Liver (tissue), 8 donors: ENCODE measurements at regions not wholly inside any gene's neighbourhood (a gene's known extent, or its start where the extent isn't known, plus 50 kb on each side); places are given as distances from the start of the nearest gene placed in this dataset.

Source experiments
- DNase-seq: peaks from one replicate; pipeline ENCODE4 v3.0.0-alpha.2; 2017; ENCODE audit warnings: low spot score
- H3K27ac ChIP-seq, 2 donors: one replicate each; pipeline ENCODE4 v1.7.0; 2013; ENCODE audit warnings: inconsistent platforms in 2 of 2, low read length in 2 of 2, control low read depth in 1 of 2, low read depth in 1 of 2, mild to moderate bottlenecking in 1 of 2
- H3K27me3 ChIP-seq, 4 donors: one replicate each; pipeline versions ENCODE4 v1.6.1 to v1.7.0; 2013; ENCODE audit warnings: low read length in 3 of 4, inconsistent platforms in 1 of 4, mild to moderate bottlenecking in 1 of 4, moderate library complexity in 1 of 4; ENCODE audit not compliant: control insufficient read depth in 4 of 4, insufficient read depth in 4 of 4
- H3K36me3 ChIP-seq, 4 donors: one replicate each; pipeline versions ENCODE4 v1.6.1 to v1.7.0; 2013; ENCODE audit warnings: low read length in 3 of 4, mild to moderate bottlenecking in 3 of 4, low read depth in 1 of 4, moderate library complexity in 1 of 4; ENCODE audit not compliant: control insufficient read depth in 4 of 4, insufficient read depth in 3 of 4
- H3K4me1 ChIP-seq, 4 donors: one replicate each; pipeline versions ENCODE4 v1.6.1 to v1.7.0; 2013; ENCODE audit warnings: low read length in 3 of 4, mild to moderate bottlenecking in 3 of 4, moderate library complexity in 1 of 4; ENCODE audit not compliant: control insufficient read depth in 4 of 4, insufficient read depth in 4 of 4
- H3K4me3 ChIP-seq, 3 donors: one replicate each; pipeline versions ENCODE4 v1.6.1 to v1.7.0; 2013; ENCODE audit warnings: low read length in 3 of 3, control low read depth in 1 of 3, low read depth in 1 of 3, mild to moderate bottlenecking in 1 of 3
- H3K9ac ChIP-seq, 2 donors: one replicate each; pipeline ENCODE4 v1.7.0; 2013; ENCODE audit warnings: low read length in 2 of 2, mild to moderate bottlenecking in 2 of 2, moderate library complexity in 2 of 2, control low read depth in 1 of 2, low read depth in 1 of 2
- H3K9me3 ChIP-seq, 4 donors: one replicate each; pipeline versions ENCODE4 v1.6.1 to v1.7.0; 2013; ENCODE audit warnings: low read length in 3 of 4; ENCODE audit not compliant: control insufficient read depth in 4 of 4
- ATF3 ChIP-seq: IDR thresholded peaks from 2 replicates; pipeline ENCODE4 v1.6.1; 2016; ENCODE audit warnings: antibody characterized with exemption
- CTCF ChIP-seq: fragments of 150-350 bp; IDR thresholded peaks from 2 replicates; pipeline ENCODE4 v1.5.1; 2017; ENCODE audit warnings: improper control_type of control experiment, low read depth, low read length; ENCODE audit not compliant: missing input control
- EGR1 ChIP-seq, 2 donors: IDR thresholded peaks; 2 replicates each; pipeline ENCODE4 v1.6.1; 2016 to 2018; ENCODE audit warnings: antibody characterized with exemption in 2 of 2, low read depth in 2 of 2
- FOXA1 ChIP-seq: IDR thresholded peaks from 2 replicates; pipeline ENCODE4 v1.6.1; 2016; ENCODE audit warnings: antibody characterized with exemption
- FOXA2 ChIP-seq: IDR thresholded peaks from 2 replicates; pipeline ENCODE4 v1.6.1; 2016; ENCODE audit warnings: antibody characterized with exemption
- GABPA ChIP-seq, 2 donors: IDR thresholded peaks in 1 of 2; conservative IDR thresholded peaks in 1 of 2; 2 replicates each; pipeline ENCODE4 v1.6.1; 2016; ENCODE audit warnings: antibody characterized with exemption in 2 of 2, mild to moderate bottlenecking in 1 of 2, moderate library complexity in 1 of 2
- HNF4A ChIP-seq, 2 donors: conservative IDR thresholded peaks; 2 replicates each; pipeline ENCODE4 v1.6.1; 2016; ENCODE audit warnings: antibody characterized with exemption in 2 of 2, mild to moderate bottlenecking in 2 of 2
- HNF4G ChIP-seq: IDR thresholded peaks from 2 replicates; pipeline ENCODE4 v1.6.1; 2016; ENCODE audit warnings: antibody characterized with exemption
- JUND ChIP-seq, 2 donors: IDR thresholded peaks; 2 replicates each; pipeline ENCODE4 v1.6.1; 2016; ENCODE audit warnings: antibody characterized with exemption in 2 of 2
- MAX ChIP-seq: IDR thresholded peaks from 2 replicates; pipeline ENCODE4 v1.6.1; 2016; ENCODE audit warnings: antibody characterized with exemption
- NR2F2 ChIP-seq: IDR thresholded peaks from 2 replicates; pipeline ENCODE4 v1.6.1; 2016; ENCODE audit warnings: antibody characterized with exemption
- RAD21 ChIP-seq, 2 donors: IDR thresholded peaks; 2 replicates each; pipeline ENCODE4 v1.6.1; 2016; ENCODE audit warnings: antibody characterized with exemption in 2 of 2, mild to moderate bottlenecking in 2 of 2
- REST ChIP-seq: IDR thresholded peaks from 2 replicates; pipeline ENCODE4 v1.6.1; 2016; ENCODE audit warnings: antibody characterized with exemption, mild to moderate bottlenecking
- RXRA ChIP-seq, 2 donors: IDR thresholded peaks; 2 replicates each; pipeline ENCODE4 v1.6.1; 2017 to 2018; ENCODE audit warnings: antibody characterized with exemption in 2 of 2, mild to moderate bottlenecking in 1 of 2
- TAF1 ChIP-seq: conservative IDR thresholded peaks from 2 replicates; pipeline ENCODE4 v1.6.1; 2016; ENCODE audit warnings: antibody characterized with exemption, mild to moderate bottlenecking
- YY1 ChIP-seq: IDR thresholded peaks from 2 replicates; pipeline ENCODE4 v1.6.1; 2016; ENCODE audit warnings: antibody characterized with exemption, mild to moderate bottlenecking
- ZBTB33 ChIP-seq: IDR thresholded peaks from 2 replicates; pipeline ENCODE4 v1.6.1; 2016; ENCODE audit warnings: antibody characterized with exemption
- WGBS: extraction: QIAGEN DNeasy Blood & Tissue Kit; methylation state at CpG from one replicate; pipeline ENCODE4 v1.1.7; 2013; 5-methylcytosine and 5-hydroxymethylcytosine counted together
- donor health status: healthy.
- donor health status: healthy.
- donor health status: healthy.
- donor health status: healthy.
- donor health status: healthy.

- no peak for DNase-seq
Observed at GRCh38 chr21:43273708-43274021, 104.9 kb downstream of the CRYAA start.

GRCh38 chr21:43273016-43273707 is 104.4 kb downstream of the CRYAA start:
- Histone ChIP-seq H3K4me1 (peaks cover 6 to 28% (median 17%) of the 10 kb centered on the region in 4 donors), H3K27me3 (no peaks in the 10 kb centered on the region), H3K36me3 (no peaks in the 10 kb centered on the region), H3K9ac (no peak overlapping the region), H3K9me3 (no peaks in the 10 kb centered on the region), H3K27ac (no peak overlapping the region), H3K4me3 (no peak overlapping the region)
- WGBS: 95% methylated on average over 22 of the region's 22 CpGs
- DNase-seq: no peak
- TF ChIP-seq RAD21 (IDR thresholded peaks at IDR 0.05) (no peak), RXRA (IDR thresholded peaks at IDR 0.05) (no peak)

More at GRCh38 chr21:43273708-43274021, 104.9 kb downstream of the CRYAA start:
- Histone ChIP-seq H3K27me3 (no peaks in the 10 kb centered on the region), H3K9me3 (no peaks in the 10 kb centered on the region), H3K4me3 (no peak overlapping the region), H3K27ac (no peak overlapping the region), H3K4me1 (peaks cover 6 to 28% (median 17%) of the 10 kb centered on the region in 4 donors), H3K36me3 (no peaks in the 10 kb centered on the region), H3K9ac (no peak overlapping the region)
- no peak for TF ChIP-seq YY1
- TF ChIP-seq HNF4G: no peak
- peak; percentile 19 for TF ChIP-seq FOXA2
- no peak for TF ChIP-seq ATF3
- 51% methylated on average over 9 of the region's 9 CpGs for WGBS

- Histone ChIP-seq H3K27me3 (no peaks in the 10 kb centered on the region), H3K36me3 (no peaks in the 10 kb centered on the region), H3K9ac (no peak overlapping the region), H3K4me3 (no peak overlapping the region), H3K27ac (no peak overlapping the region), H3K9me3 (no peaks in the 10 kb centered on the region), H3K4me1 (peaks cover 6 to 28% (median 17%) of the 10 kb centered on the region in 4 donors)
- DNase-seq: no peak
- TF ChIP-seq JUND (IDR thresholded peaks at IDR 0.05) (no peak), MAX (no peak), ZBTB33 (no peak), FOXA1 (no peak), TAF1 (no peak), CTCF (no peak), GABPA (IDR thresholded peaks at IDR 0.05 in 1 of 2, conservative IDR thresholded peaks at IDR 0.05 in 1 of 2) (no peak), EGR1 (IDR thresholded peaks at IDR 0.05; ENCODE audit: low read depth in 2 of 2) (no peak), RXRA (IDR thresholded peaks at IDR 0.05) (no peak), HNF4G (no peak), REST (no peak), RAD21 (IDR thresholded peaks at IDR 0.05) (no peak), FOXA2 (no peak), NR2F2 (no peak), HNF4A (conservative IDR thresholded peaks at IDR 0.05) (no peak), ATF3 (no peak), YY1 (no peak)
- WGBS: 90% methylated on average over 8 of the region's 8 CpGs
Observed at GRCh38 chr21:43272591-43272990, 103.8 kb downstream of the CRYAA start.
